Ishikawa (cell line): ENCODE measurements at regions not wholly inside any gene's neighbourhood (a gene's known extent, or its start where the extent isn't known, plus 50 kb on each side); places are given as distances from the start of the nearest gene placed in this dataset.

Source experiments
- CEBPB ChIP-seq: IDR thresholded peaks from 2 replicates; pipeline ENCODE4 v1.6.1; 2012
- CREB1 ChIP-seq: IDR thresholded peaks from 2 replicates; pipeline ENCODE4 v1.6.1; 2012; ENCODE audit warnings: low read depth
- EGR1 ChIP-seq: IDR thresholded peaks from 2 replicates; pipeline ENCODE4 v1.6.1; 2012
- EP300 ChIP-seq: IDR thresholded peaks from 2 replicates; pipeline ENCODE4 v1.6.1; 2012; ENCODE audit warnings: borderline replicate concordance
- FOXM1 ChIP-seq: IDR thresholded peaks from 2 replicates; pipeline ENCODE4 v1.6.1; 2012; ENCODE audit warnings: low read depth, borderline replicate concordance
- NFIC ChIP-seq: IDR thresholded peaks from 2 replicates; pipeline ENCODE4 v1.6.1; 2012
- RAD21 ChIP-seq: IDR thresholded peaks from 2 replicates; pipeline ENCODE4 v1.6.1; 2012; ENCODE audit warnings: low read depth
- TAF1 ChIP-seq: IDR thresholded peaks from 2 replicates; pipeline ENCODE4 v1.6.1; 2012; ENCODE audit warnings: low read depth, mild to moderate bottlenecking
- TCF12 ChIP-seq: IDR thresholded peaks from 2 replicates; pipeline ENCODE4 v1.6.1; 2012; ENCODE audit warnings: low read depth
- TEAD4 ChIP-seq: IDR thresholded peaks from 2 replicates; pipeline ENCODE4 v1.6.1; 2012
- YY1 ChIP-seq: IDR thresholded peaks from 2 replicates; pipeline ENCODE4 v1.6.1; 2012; ENCODE audit warnings: low read depth
- ZBTB7A ChIP-seq: IDR thresholded peaks from 2 replicates; pipeline ENCODE4 v1.6.1; 2012; ENCODE audit warnings: low read depth
- TF ChIP-seq, protein P1 (sequence below): IDR thresholded peaks from 2 replicates; pipeline ENCODE4 v1.6.1; 2012
- TF ChIP-seq, protein P2 (sequence below): IDR thresholded peaks from 2 replicates; pipeline ENCODE4 v1.6.1; 2012; ENCODE audit warnings: low read depth, mild to moderate bottlenecking
- TF ChIP-seq, protein P3 (sequence below): IDR thresholded peaks from 2 replicates; pipeline ENCODE4 v1.6.1; 2012

DNA sequence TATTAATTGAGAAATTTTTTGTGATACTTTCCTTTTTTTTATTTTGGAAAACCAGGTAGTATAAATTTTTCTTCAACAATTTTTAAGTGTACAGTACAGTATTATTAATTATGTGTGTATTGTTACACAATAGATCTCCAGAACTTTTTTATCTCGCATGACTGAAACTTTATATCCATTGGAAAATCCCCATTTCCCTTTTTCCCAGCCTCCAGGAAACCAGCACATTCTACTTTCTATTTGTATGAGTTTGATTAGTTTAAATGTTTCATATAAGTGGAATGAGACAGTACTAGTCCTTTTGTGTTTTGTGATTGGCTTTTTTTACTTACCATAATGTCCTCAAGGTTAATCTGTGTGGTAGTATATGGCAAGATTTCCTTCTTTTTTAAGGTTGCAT, 399.5 kb upstream of the ARGLU1 start:
- TF ChIP-seq CREB1 = no peak
- TF ChIP-seq, protein P1, sequence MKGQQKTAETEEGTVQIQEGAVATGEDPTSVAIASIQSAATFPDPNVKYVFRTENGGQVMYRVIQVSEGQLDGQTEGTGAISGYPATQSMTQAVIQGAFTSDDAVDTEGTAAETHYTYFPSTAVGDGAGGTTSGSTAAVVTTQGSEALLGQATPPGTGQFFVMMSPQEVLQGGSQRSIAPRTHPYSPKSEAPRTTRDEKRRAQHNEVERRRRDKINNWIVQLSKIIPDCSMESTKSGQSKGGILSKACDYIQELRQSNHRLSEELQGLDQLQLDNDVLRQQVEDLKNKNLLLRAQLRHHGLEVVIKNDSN = no peak
- TF ChIP-seq, protein P2, sequence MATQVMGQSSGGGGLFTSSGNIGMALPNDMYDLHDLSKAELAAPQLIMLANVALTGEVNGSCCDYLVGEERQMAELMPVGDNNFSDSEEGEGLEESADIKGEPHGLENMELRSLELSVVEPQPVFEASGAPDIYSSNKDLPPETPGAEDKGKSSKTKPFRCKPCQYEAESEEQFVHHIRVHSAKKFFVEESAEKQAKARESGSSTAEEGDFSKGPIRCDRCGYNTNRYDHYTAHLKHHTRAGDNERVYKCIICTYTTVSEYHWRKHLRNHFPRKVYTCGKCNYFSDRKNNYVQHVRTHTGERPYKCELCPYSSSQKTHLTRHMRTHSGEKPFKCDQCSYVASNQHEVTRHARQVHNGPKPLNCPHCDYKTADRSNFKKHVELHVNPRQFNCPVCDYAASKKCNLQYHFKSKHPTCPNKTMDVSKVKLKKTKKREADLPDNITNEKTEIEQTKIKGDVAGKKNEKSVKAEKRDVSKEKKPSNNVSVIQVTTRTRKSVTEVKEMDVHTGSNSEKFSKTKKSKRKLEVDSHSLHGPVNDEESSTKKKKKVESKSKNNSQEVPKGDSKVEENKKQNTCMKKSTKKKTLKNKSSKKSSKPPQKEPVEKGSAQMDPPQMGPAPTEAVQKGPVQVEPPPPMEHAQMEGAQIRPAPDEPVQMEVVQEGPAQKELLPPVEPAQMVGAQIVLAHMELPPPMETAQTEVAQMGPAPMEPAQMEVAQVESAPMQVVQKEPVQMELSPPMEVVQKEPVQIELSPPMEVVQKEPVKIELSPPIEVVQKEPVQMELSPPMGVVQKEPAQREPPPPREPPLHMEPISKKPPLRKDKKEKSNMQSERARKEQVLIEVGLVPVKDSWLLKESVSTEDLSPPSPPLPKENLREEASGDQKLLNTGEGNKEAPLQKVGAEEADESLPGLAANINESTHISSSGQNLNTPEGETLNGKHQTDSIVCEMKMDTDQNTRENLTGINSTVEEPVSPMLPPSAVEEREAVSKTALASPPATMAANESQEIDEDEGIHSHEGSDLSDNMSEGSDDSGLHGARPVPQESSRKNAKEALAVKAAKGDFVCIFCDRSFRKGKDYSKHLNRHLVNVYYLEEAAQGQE = no peak
- no peak for TF ChIP-seq ZBTB7A
- no peak for TF ChIP-seq TCF12
- no peak for TF ChIP-seq YY1
- TF ChIP-seq EP300 = no peak
- TF ChIP-seq, protein P3, sequence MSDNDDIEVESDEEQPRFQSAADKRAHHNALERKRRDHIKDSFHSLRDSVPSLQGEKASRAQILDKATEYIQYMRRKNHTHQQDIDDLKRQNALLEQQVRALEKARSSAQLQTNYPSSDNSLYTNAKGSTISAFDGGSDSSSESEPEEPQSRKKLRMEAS = no peak
- TF ChIP-seq RAD21 = no peak
- no peak for TF ChIP-seq FOXM1
- TF ChIP-seq CEBPB = no peak
- TF ChIP-seq TAF1 = no peak
- no peak for TF ChIP-seq NFIC
- no peak for TF ChIP-seq TEAD4
- no peak for TF ChIP-seq EGR1

DNA sequence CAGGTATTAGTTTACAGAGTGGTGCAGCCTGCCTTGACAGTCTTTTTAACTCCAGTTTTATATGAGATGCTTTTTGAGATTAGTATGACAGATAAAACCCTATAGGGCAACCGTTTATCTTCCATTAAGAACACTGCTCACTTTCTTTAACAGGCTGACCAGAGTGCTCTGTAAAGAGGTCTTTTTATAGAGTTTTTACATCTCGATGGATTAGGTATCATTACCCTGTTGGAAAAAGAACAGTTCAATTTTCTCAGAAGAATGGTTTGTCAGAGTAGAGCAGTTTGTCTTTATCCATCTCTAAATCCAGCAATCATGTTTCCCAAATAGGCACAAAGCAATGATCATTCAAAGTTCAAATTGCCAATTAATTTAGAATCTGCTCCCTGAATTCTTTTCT, 395.2 kb upstream of the ARGLU1 start:
- no peak for TF ChIP-seq EP300
- TF ChIP-seq TCF12 = no peak
- no peak for TF ChIP-seq ZBTB7A
- no peak for TF ChIP-seq CREB1
- no peak for TF ChIP-seq FOXM1
- TF ChIP-seq TAF1 = no peak
- TF ChIP-seq NFIC = no peak
- TF ChIP-seq YY1 = no peak
- TF ChIP-seq CEBPB = no peak
- TF ChIP-seq EGR1 = no peak
- TF ChIP-seq, protein P1 = no peak
- no peak for TF ChIP-seq TEAD4
- TF ChIP-seq RAD21 = no peak
- TF ChIP-seq, protein P2 = no peak
- TF ChIP-seq, protein P3 = no peak

DNA sequence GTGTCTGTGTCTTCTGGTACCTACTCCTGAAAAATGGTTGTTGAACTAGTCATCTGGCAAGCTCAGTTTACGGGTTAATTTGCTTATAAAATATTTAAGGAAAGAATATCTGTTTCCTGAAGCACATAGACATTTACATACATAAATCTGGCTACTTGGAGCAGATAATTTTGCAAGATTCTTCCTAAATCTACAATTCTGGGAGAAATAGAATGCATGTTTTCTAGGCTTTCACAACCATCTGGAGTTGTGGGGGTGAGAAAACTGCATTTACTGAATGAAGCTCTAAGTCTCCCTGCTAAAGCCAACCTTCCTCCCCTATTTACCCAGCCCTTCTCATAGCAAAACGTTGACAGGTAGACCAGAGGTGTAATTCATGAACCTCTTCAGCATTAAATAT, 393.7 kb upstream of the ARGLU1 start:
- TF ChIP-seq, protein P3 = no peak

DNA sequence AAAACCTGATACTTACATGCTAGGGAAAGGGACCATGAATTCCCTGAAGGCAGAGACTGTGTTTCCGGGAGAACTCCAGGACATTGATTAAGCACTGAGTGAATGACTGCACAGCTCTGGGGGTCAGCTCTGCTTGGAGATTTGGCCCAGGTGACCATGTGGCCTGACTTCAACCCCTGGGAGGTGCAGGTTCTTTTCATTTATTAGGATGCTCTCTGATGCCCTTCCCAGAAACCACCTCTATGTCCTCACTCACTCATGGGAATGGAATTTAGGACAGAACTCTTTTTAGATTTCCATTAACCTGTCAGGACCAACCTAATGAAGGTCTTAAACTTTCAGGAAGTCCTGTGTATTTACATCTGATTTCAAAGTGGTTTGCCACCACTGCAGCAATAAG, 393.3 kb upstream of the ARGLU1 start:
- no peak for TF ChIP-seq CREB1
- TF ChIP-seq CEBPB = no peak
- TF ChIP-seq TAF1 = no peak
- TF ChIP-seq EGR1 = no peak
- TF ChIP-seq FOXM1 = no peak
- no peak for TF ChIP-seq NFIC
- TF ChIP-seq YY1 = no peak
- TF ChIP-seq, protein P2 = no peak
- no peak for TF ChIP-seq TEAD4
- TF ChIP-seq TCF12 = no peak

DNA sequence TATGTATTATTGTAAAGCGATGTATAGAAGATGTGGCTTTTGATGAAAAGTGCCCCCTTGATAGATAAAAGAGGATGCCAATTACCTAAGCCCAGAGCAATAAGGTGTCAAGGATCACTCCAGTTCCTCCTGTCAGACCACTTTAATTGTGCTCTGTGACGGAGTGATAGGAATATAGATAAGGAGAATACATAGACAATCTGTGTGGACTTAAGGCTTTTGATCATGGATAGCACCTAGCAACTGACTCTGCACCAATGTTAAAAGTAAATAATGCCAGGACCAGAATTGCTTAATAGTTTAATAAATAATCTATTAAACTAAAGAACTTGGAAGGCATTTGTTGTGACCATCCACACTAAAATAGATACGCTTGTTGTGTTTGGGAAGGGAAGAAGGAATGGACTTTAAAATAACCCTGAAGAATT, 390.7 kb upstream of the ARGLU1 start:
- TF ChIP-seq TAF1 (no peak), FOXM1 (no peak), RAD21 (no peak), CREB1 (no peak), NFIC (no peak), TCF12 (no peak), ZBTB7A (no peak), YY1 (no peak)
- TF ChIP-seq, protein P3 = no peak
- TF ChIP-seq, protein P1 = no peak
- TF ChIP-seq, protein P2 = no peak
